Testis (tissue), 2 donors: ENCODE measurements at regions not wholly inside any gene's neighbourhood (a gene's known extent, or its start where the extent isn't known, plus 50 kb on each side); places are given as distances from the start of the nearest gene placed in this dataset.
"Not testable (repeated sequence)": the region's sequence is repeated elsewhere in the genome, so short reads cannot be mapped to it uniquely, and the experiment has no call there.

ENCODE experiments used
- CTCF ChIP-seq, 3 experiments: fragments of 450-650 bp in 2 of 3; fragments of 200-600 bp in 1 of 3; sonication (generic) in 1 of 3; IDR thresholded peaks; one replicate each; pipeline ENCODE4 v1.5.1; 2016 to 2019; ENCODE audit warnings: antibody characterized with exemption in 3 of 3, mild to moderate bottlenecking in 2 of 3, moderate library complexity in 1 of 3
- POLR2A ChIP-seq: fragments of 450-650 bp; IDR thresholded peaks from one replicate; pipeline ENCODE4 v1.6.1; 2017; ENCODE audit warnings: antibody characterized with exemption, mild to moderate bottlenecking, moderate library complexity

DNA sequence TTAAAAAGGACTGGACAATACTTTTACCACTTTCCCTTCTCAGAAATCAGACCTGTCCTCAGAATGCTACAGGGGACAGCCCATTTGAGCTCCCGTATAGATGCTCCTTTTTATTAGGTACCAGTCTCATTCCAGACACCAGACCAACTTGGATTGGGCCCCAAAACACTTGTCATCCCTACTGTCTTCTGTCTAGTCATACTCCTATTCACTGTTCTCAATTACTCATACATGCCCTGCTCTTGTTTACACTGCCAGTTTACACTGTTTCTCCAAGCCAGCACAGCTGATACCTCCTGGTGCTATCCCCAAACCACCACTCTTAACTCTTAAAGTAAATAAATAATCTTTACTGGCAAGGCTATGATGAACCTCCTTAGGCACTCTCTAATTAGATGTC lies 1026.4 kb upstream of the PCDH10 start:
- not testable (repeated sequence) for TF ChIP-seq CTCF (IDR thresholded peaks at IDR 0.05); POLR2A
